ENCODE measurements at regions not wholly inside any gene's neighbourhood (a gene's known extent, or its start where the extent isn't known, plus 50 kb on each side); places are given as distances from the start of the nearest gene placed in this dataset.

GRCh38 chr3:6282918-6283317, 578.0 kb upstream of the GRM7 start:
- H3K9me3 Mint-ChIP-seq (ENCODE audit: unreplicated experiment) = peaks cover 1% of the 10 kb centered on the region
- H3K4me3 Mint-ChIP-seq (ENCODE audit: unreplicated experiment) = no peak overlapping the region
- no peaks in the 10 kb centered on the region for H3K27me3 ChIP-seq (ENCODE audit: insufficient read depth, low read length)
- no peaks in the 10 kb centered on the region for H4K20me1 ChIP-seq (ENCODE audit: insufficient read depth, low read length)
- DNase-seq (ENCODE audit: low read depth) (no peak), FAIRE-seq (no peak)
- no peak overlapping the region for H3K4me2 ChIP-seq (ENCODE audit: low read length)
- H2AFZ ChIP-seq (ENCODE audit: low read depth, low read length) = no peak overlapping the region
- no peaks in the 10 kb centered on the region for H3K36me3 Mint-ChIP-seq (ENCODE audit: low read depth, unreplicated experiment)
- no peak overlapping the region for H3K27ac Mint-ChIP-seq (ENCODE audit: unreplicated experiment)
- no peaks in the 10 kb centered on the region for H3K4me1 ChIP-seq (ENCODE audit: insufficient read depth, low read length)
- peaks cover 4% of the 10 kb centered on the region for H3K9me3 ChIP-seq (ENCODE audit: insufficient read depth, low read depth, low read length)
- H3K36me3 ChIP-seq (ENCODE audit: insufficient read depth, low read length) = no peaks in the 10 kb centered on the region
- H3K9ac ChIP-seq (ENCODE audit: low read length) = no peak overlapping the region
- no peaks in the 10 kb centered on the region for H3K79me2 ChIP-seq (ENCODE audit: insufficient read depth, low read length)
- TF ChIP-seq CTCF (IDR thresholded peaks at IDR 0.05; ENCODE audit: insufficient read depth, low read depth, low read length) (no peak), EZH2 (IDR thresholded peaks at IDR 0.05; ENCODE audit: insufficient read depth, low read length) (no peak)
- no peak overlapping the region for H3K27ac ChIP-seq (ENCODE audit: low read depth, low read length)
- H3K27me3 Mint-ChIP-seq (ENCODE audit: low read depth, unreplicated experiment) = no peaks in the 10 kb centered on the region
- H3K4me3 ChIP-seq (ENCODE audit: insufficient read depth, low read depth, low read length) = no peak overlapping the region
- peaks cover 2% of the 10 kb centered on the region for H3K4me1 Mint-ChIP-seq (ENCODE audit: low read depth, unreplicated experiment)

- Histone ChIP-seq H3K4me2 (ENCODE audit: low read length) (no peak overlapping the region), H3K4me1 (ENCODE audit: insufficient read depth, low read length) (no peaks in the 10 kb centered on the region), H4K20me1 (ENCODE audit: insufficient read depth, low read length) (no peaks in the 10 kb centered on the region), H3K79me2 (ENCODE audit: insufficient read depth, low read length) (no peaks in the 10 kb centered on the region), H3K4me3 (ENCODE audit: insufficient read depth, low read depth, low read length) (no peak overlapping the region), H3K27ac (ENCODE audit: low read depth, low read length) (no peak overlapping the region), H2AFZ (ENCODE audit: low read depth, low read length) (no peak overlapping the region), H3K36me3 (ENCODE audit: insufficient read depth, low read length) (no peaks in the 10 kb centered on the region), H3K27me3 (ENCODE audit: insufficient read depth, low read length) (no peaks in the 10 kb centered on the region), H3K9ac (ENCODE audit: low read length) (no peak overlapping the region), H3K9me3 (ENCODE audit: insufficient read depth, low read depth, low read length) (peaks cover 4% of the 10 kb centered on the region)
- TF ChIP-seq CTCF (IDR thresholded peaks at IDR 0.05; ENCODE audit: insufficient read depth, low read depth, low read length) (no peak), EZH2 (IDR thresholded peaks at IDR 0.05; ENCODE audit: insufficient read depth, low read length) (no peak)
- H3K36me3 Mint-ChIP-seq (ENCODE audit: low read depth, unreplicated experiment) = no peaks in the 10 kb centered on the region
- DNase-seq (ENCODE audit: low read depth) (no peak), FAIRE-seq (no peak)
- H3K27me3 Mint-ChIP-seq (ENCODE audit: low read depth, unreplicated experiment) = no peaks in the 10 kb centered on the region
- H3K9me3 Mint-ChIP-seq (ENCODE audit: unreplicated experiment) = peaks cover 1% of the 10 kb centered on the region
- no peak overlapping the region for H3K4me3 Mint-ChIP-seq (ENCODE audit: unreplicated experiment)
- H3K4me1 Mint-ChIP-seq (ENCODE audit: low read depth, unreplicated experiment) = peaks cover 2% of the 10 kb centered on the region
- no peak overlapping the region for H3K27ac Mint-ChIP-seq (ENCODE audit: unreplicated experiment)
Measured at GRCh38 chr3:6287088-6287875, 573.6 kb upstream of the GRM7 start.

- H4K20me1 ChIP-seq (ENCODE audit: insufficient read depth, low read length) = no peaks in the 10 kb centered on the region
- H3K4me1 ChIP-seq (ENCODE audit: insufficient read depth, low read length) = no peaks in the 10 kb centered on the region
- no peak overlapping the region for H2AFZ ChIP-seq (ENCODE audit: low read depth, low read length)
- H3K27me3 ChIP-seq (ENCODE audit: insufficient read depth, low read length) = no peaks in the 10 kb centered on the region
- Mint-ChIP-seq H3K36me3 (ENCODE audit: low read depth, unreplicated experiment) (no peaks in the 10 kb centered on the region), H3K27me3 (ENCODE audit: low read depth, unreplicated experiment) (no peaks in the 10 kb centered on the region), H3K9me3 (ENCODE audit: unreplicated experiment) (peaks cover 8% of the 10 kb centered on the region), H3K27ac (ENCODE audit: unreplicated experiment) (no peak overlapping the region), H3K4me3 (ENCODE audit: unreplicated experiment) (no peak overlapping the region), H3K4me1 (ENCODE audit: low read depth, unreplicated experiment) (no peaks in the 10 kb centered on the region)
- FAIRE-seq (no peak), DNase-seq (ENCODE audit: low read depth) (no peak)
- H3K9ac ChIP-seq (ENCODE audit: low read length) = no peak overlapping the region
- H3K4me3 ChIP-seq (ENCODE audit: insufficient read depth, low read depth, low read length) = no peak overlapping the region
- no peaks in the 10 kb centered on the region for H3K9me3 ChIP-seq (ENCODE audit: insufficient read depth, low read depth, low read length)
- TF ChIP-seq EZH2 (IDR thresholded peaks at IDR 0.05; ENCODE audit: insufficient read depth, low read length) = no peak
- no peak for TF ChIP-seq CTCF (IDR thresholded peaks at IDR 0.05; ENCODE audit: insufficient read depth, low read depth, low read length)
- H3K27ac ChIP-seq (ENCODE audit: low read depth, low read length) = no peak overlapping the region
- H3K36me3 ChIP-seq (ENCODE audit: insufficient read depth, low read length) = no peaks in the 10 kb centered on the region
- H3K4me2 ChIP-seq (ENCODE audit: low read length) = no peak overlapping the region
- H3K79me2 ChIP-seq (ENCODE audit: insufficient read depth, low read length) = no peaks in the 10 kb centered on the region
Measured at GRCh38 chr3:6301626-6302025, 559.3 kb upstream of the GRM7 start.
